ENCODE measurements at regions not wholly inside any gene's neighbourhood (a gene's known extent, or its start where the extent isn't known, plus 50 kb on each side); places are given as distances from the start of the nearest gene placed in this dataset.

DNA sequence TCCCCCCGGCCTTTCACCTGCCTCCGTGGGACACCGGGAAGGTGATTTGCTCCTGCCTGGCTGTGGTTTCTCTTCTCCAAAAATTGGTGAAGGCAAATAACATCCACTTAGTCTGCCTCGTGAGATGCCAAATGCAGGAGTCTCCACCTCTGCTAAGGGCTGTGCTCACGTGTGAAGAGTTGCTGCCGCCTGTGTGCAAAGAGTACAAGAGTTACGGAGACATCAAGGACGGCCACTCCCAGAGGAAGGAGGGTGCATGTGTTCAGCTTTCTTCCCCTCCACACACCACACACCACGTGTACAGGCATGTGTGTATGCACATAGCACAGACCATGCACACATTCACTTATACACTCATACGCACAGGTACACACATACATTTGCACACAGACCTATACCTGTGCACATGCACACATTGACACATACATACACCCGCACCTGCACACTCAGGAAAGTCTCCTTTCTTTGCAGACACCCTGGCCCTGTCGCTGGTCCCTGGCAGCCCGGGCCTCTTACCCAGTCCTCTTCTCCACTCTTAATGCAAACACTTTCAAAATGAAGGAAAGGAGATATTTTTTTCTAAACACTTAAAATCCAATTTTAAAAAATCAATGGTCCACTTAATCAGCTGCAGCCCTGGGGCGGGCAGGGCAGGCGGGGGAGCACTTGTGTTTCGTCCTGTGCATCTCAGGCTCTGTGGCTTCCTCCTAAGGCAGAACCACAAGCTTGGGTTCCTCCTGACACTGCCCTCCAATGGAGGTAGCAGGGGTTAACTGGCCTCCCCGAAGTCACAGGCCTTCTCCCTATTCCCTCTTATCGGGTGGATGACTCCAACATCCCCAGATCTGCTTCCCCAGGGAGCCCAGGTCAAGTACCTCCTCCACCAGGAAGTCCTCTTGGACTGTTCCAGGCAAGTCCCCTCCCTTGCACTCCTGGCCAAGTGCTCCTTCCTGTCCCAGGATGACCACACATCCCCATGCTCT, 103.0 kb downstream of the CPZ start:
- peaks cover 23% of the 10 kb centered on the region for H3K27me3 ChIP-seq (ENCODE audit: low read depth)

DNA sequence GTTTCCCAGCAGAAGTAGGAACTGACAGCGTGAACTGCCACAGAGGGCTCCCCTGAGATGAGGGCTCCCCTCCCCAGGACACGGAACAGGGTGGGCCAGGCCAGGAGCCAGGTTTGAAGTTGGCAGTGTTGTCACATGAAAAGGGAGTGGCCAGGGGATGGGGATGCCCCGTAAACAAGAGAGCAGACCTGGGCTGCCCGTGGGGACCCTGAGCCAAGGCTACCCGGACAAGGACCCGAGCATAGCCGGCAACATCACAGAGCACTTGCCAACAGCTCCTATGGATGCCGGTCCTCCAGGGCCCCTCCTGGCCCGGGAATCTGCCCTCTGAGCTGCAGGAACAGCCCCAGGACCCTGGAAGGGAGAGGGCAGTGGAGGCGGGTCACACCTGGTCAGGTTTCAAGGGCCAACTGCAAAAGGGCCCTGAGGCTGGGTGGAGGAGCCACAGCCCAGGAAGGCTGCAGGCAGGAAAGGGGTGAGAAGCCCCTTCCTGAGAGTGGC, 102.1 kb downstream of the CPZ start:
- no peak for DNase-seq (ENCODE audit: low spot score in 2 of 2)
- H3K4me1 ChIP-seq: no peaks in the 10 kb centered on the region
- no peaks in the 10 kb centered on the region for H3K9me3 ChIP-seq
- in situ Hi-C loops (cut with MboI; ENCODE audit: low sequenced_read_pairs): no loop called here
- no peaks in the 10 kb centered on the region for H3K36me3 ChIP-seq (replicated peaks)
- H3K4me3 ChIP-seq: no peak overlapping the region
- H3K27me3 ChIP-seq (ENCODE audit: low read depth): peaks cover 22% of the 10 kb centered on the region

More for the DNA sequence above, 103.0 kb downstream of the CPZ start:
- in situ Hi-C loops (cut with MboI; ENCODE audit: low sequenced_read_pairs): no loop called here
- Histone ChIP-seq H3K4me1 (no peaks in the 10 kb centered on the region), H3K9me3 (no peaks in the 10 kb centered on the region), H3K4me3 (no peak overlapping the region), H3K36me3 (replicated peaks) (no peaks in the 10 kb centered on the region)
- DNase-seq (ENCODE audit: low spot score in 2 of 2): peak in 1 of 2 experiments; percentile 4

DNA sequence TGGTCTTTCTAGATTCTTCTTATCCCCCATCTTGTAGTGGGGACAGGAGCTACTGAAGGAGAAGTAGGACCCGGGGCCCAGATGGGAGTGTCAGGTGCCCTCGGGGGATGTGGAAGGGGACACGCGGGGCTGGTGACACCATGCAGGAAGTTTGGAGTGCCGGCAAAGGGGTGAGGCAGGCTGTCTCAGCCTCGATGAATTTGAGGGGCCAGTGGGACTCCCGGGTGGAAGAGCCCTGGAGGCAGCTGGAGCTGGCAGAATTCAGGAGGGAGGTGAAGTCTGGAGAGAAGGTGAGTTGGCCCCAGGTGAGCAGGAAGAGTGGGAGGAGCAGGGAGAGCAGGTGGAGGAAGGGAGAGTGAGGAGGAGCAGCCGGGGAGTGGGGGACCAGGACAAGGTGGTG, 101.7 kb downstream of the CPZ start:
- Histone ChIP-seq H3K4me1 (no peaks in the 10 kb centered on the region), H3K4me3 (no peak overlapping the region), H3K9me3 (no peaks in the 10 kb centered on the region), H3K27me3 (ENCODE audit: low read depth) (peaks cover 20% of the 10 kb centered on the region), H3K36me3 (replicated peaks) (no peaks in the 10 kb centered on the region)
- in situ Hi-C loops (cut with MboI; ENCODE audit: low sequenced_read_pairs): no loop called here
- no peak for DNase-seq (ENCODE audit: low spot score in 2 of 2)

DNA sequence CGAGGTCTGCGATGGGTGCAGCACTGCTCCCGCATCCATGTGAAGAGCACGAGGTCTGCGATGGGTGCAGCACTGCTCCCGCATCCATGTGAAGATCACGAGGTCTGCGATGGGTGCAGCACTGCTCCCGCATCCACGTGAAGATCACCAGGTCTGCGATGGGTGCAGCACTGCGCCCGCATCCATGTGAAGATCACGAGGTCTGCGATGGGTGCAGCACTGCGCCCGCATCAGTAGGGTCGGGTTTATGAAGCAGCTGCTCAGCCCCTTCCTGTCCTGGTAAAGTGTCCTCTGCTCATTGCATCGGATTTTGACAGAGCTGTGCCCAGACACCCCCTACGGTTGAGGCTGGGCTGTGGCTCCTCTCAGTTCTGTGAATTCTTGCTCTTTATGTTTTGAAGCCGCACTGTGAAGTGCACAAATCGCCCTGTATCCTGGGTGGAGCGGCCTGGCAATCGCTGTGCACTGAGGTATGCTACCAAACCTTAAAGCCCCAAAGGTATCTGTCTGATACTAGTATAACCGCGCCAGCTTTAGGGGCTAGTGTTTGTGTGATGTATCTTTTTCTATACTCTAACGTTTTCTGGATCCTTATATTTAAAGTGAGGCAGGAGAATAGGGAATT, 98.7 kb downstream of the CPZ start:
- in situ Hi-C loops (cut with MboI; ENCODE audit: low sequenced_read_pairs): no loop called here
- peak in 1 of 2 experiments; percentile 5 for DNase-seq (ENCODE audit: low spot score in 2 of 2)
- H3K27me3 ChIP-seq (ENCODE audit: low read depth): peaks cover 20% of the 10 kb centered on the region
- no peak overlapping the region for H3K4me3 ChIP-seq
- H3K4me1 ChIP-seq: no peaks in the 10 kb centered on the region
- no peaks in the 10 kb centered on the region for H3K36me3 ChIP-seq (replicated peaks)
- H3K9me3 ChIP-seq: no peaks in the 10 kb centered on the region

DNA sequence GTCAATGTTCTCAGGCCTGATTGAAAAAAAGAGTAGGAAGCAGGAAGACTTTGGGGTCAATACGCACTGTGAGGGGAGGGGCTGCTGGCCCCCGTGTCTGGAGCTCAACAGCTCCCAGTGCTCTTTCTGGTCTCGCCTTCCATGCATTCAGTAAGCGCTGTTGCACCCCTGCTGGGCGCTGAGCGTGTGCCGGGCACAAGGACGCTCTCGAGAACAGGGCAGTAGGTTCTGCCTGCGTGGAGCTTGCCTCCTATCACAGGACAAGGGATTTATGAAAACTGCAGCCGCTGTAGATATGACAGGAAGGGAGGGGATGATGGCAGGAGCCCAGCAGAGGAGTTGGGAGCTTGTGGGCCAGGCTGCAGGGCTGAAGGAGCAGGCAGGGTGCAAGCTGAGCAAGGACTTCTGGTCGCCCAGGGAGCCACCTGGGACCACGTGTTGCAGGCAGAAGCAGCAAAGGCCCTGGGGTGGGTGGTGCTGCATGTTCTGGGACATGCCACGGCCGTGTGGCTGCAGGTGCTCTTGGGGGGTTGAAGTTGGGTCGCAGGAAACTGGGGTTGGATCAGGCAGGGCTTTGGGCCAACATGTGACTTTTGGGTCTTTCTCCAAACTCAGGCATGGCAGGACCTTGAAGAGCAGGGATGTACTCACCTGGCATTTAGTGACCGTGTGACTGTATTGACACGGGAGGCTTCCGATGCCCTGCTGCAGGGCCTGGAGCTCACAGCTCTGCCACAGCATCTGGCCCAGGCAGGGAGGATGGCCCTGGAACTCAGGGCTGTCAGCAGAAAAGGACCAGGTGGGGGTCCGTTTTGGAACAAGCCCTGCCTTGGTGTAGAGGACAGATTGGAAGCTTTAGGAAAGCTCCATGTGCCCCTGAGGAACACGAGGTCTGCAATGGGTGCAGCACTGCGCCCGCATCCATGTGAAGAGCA, 97.9 kb downstream of the CPZ start:
- H3K27me3 ChIP-seq (ENCODE audit: low read depth): peaks cover 17% of the 10 kb centered on the region

DNA sequence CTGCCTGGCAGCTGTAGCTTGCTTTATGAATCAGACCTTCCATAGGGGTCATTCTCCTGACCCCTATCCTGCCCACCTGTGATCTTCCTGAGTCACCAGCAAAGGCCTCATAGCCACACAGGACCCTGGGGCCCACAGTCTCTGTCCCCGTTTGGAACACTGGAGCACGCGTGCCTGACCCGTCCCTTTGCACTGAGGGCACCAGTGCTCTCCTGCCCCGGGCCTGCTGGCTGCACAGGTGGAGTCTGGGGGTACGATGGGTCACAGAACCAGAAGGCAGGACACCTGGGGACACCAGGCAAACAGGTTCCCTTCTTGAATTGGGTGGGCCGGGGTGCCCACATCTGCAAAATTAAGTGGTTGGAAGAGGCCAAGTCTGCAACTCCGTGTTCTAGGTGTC, 97.2 kb downstream of the CPZ start:
- DNase-seq (ENCODE audit: low spot score in 2 of 2): no peak
- H3K4me3 ChIP-seq: no peak overlapping the region
- peaks cover 10% of the 10 kb centered on the region for H3K27me3 ChIP-seq (ENCODE audit: low read depth)
- no peaks in the 10 kb centered on the region for H3K36me3 ChIP-seq (replicated peaks)
- H3K9me3 ChIP-seq: no peaks in the 10 kb centered on the region
- no peaks in the 10 kb centered on the region for H3K4me1 ChIP-seq
- in situ Hi-C loops (cut with MboI; ENCODE audit: low sequenced_read_pairs): no loop called here

More for the DNA sequence above, 97.9 kb downstream of the CPZ start:
- Histone ChIP-seq H3K4me1 (no peaks in the 10 kb centered on the region), H3K4me3 (no peak overlapping the region), H3K36me3 (replicated peaks) (no peaks in the 10 kb centered on the region), H3K9me3 (no peaks in the 10 kb centered on the region)
- in situ Hi-C loops (cut with MboI; ENCODE audit: low sequenced_read_pairs): no loop called here
- DNase-seq (ENCODE audit: low spot score in 2 of 2): peak in 1 of 2 experiments; percentile 4

DNA sequence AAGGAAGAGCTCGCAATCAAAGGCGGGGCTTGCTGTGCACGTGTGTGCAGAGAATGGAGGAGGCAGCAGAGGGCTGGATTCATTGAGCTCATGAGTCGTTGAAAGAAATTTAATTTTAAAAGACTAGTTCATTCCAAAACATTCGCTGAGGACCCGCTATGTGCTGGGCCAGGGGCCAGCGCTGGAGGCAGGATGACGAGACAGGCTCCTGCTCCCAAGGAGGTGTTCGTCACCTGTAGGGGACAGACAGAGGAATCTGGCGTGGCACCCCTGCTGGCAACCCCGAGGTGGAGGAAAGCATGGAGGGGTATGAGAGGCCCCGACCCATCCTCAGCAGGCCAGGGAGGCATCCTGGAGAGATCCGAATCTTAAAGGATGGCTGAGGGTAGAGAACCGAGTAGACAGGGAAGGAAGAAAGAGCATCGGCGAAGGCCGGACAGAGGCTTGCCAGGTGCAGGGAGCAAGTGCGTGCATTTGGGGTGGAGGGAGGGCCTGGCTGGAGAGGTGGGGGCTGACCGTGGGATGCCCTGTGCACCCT, 96.4 kb downstream of the CPZ start:
- no peaks in the 10 kb centered on the region for H3K9me3 ChIP-seq
- H3K4me1 ChIP-seq: no peaks in the 10 kb centered on the region
- H3K27me3 ChIP-seq (ENCODE audit: low read depth): peaks cover 8% of the 10 kb centered on the region
- in situ Hi-C loops (cut with MboI; ENCODE audit: low sequenced_read_pairs): no loop called here
- no peak overlapping the region for H3K4me3 ChIP-seq
- no peak for DNase-seq (ENCODE audit: low spot score in 2 of 2)
- no peaks in the 10 kb centered on the region for H3K36me3 ChIP-seq (replicated peaks)

DNA sequence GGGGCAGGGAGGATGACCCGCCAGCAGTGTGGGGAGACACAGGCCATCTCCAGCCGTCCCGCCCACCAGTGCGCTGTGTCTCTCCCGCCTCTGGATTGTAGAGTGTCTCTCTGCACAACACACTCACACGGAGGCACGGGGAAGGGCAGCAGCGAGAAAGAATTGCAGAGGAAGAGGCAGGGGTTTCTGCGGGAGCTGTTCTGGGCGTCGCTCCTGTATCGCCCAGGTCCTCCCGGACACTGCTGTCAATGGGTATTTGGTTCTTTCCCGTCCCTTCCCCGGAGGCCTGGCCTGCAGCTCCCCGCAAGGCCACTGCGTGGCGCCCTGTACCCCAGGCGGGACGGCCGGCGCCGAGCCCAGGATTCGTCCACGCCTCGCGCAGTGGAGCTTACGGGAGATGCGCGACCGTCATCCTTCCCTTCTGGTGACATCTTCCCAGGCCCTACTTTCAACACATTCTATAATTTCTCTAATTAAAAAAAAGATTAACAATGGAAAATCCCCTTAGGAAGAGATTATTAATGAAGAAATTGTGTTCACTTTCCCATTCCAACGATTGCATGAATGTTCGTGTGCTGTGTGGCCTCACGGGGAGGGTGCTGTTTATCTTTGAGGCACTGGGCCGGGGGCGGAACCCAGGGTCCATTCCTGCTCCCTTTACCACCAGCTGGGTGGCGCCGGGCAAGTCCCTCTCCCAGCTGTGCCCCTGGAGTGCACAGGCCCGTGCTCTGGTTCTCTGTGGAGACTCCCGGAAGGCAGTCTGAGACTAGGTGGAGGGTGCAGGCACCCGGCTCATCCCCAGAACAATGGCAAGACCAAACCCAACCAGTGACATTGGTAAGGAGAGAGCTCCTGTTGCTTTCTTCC, 95.7 kb downstream of the CPZ start:
- DNase-seq (ENCODE audit: low spot score in 2 of 2): peak; percentile 23 to 75
- Histone ChIP-seq H3K9me3 (no peaks in the 10 kb centered on the region), H3K4me1 (no peaks in the 10 kb centered on the region), H3K4me3 (no peak overlapping the region), H3K36me3 (replicated peaks) (no peaks in the 10 kb centered on the region), H3K27me3 (ENCODE audit: low read depth) (peaks cover 4% of the 10 kb centered on the region)
- in situ Hi-C loops (cut with MboI; ENCODE audit: low sequenced_read_pairs): no loop called here

DNA sequence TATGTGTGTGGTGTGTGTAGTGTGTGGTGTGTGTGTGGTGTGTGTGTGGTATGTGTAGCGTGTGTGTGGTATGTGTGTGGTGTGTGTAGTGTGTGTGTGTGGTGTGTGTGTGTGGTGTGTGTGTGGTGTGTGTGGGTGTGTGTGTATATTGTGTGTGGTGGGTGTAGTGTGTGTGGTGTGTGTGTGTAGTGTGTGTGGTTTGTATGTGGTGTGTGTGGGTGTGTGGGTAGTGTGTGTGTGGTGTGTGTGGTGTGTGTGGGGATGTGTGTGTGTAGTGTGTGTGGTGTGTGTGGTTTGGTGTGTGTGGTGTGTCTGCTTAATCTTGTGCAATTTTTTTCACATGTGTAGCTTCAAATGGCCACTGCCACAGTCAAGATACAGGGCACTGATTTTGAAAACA, 94.5 kb downstream of the CPZ start:
- Histone ChIP-seq H3K9me3 (no peaks in the 10 kb centered on the region), H3K36me3 (replicated peaks) (no peaks in the 10 kb centered on the region), H3K4me3 (no peak overlapping the region), H3K4me1 (no peaks in the 10 kb centered on the region), H3K27me3 (ENCODE audit: low read depth) (peaks cover 3% of the 10 kb centered on the region; the same call in 1 of the 2 replicates)
- no peak for DNase-seq (ENCODE audit: low spot score in 2 of 2)
- in situ Hi-C loops (cut with MboI; ENCODE audit: low sequenced_read_pairs): no loop called here

DNA sequence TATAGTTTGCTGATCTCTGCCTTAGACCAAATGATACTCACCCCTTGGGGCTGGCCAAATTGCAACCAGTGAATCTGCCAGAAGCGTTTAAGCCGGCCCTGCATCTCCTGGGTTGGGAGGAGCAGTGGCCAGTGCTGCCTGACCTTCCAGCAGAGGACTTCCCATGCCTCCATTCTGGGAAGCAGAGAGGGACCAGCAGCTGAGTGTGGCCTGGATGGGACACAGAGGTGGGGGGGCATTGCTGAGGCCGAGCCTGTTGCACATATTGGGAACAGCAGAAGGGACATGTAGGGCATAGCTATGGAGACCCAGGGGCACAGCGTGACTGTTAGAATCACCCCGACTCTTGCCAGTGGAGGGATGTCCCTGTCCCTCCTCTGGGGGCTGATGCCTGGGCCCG, 93.3 kb downstream of the CPZ start:
- no peaks in the 10 kb centered on the region for H3K36me3 ChIP-seq (replicated peaks)
- DNase-seq (ENCODE audit: low spot score in 2 of 2): no peak
- no peaks in the 10 kb centered on the region for H3K9me3 ChIP-seq
- in situ Hi-C loops (cut with MboI; ENCODE audit: low sequenced_read_pairs): no loop called here
- H3K27me3 ChIP-seq (ENCODE audit: low read depth): peaks cover 3% of the 10 kb centered on the region; the same call in 1 of the 2 replicates
- H3K4me1 ChIP-seq: no peaks in the 10 kb centered on the region
- no peak overlapping the region for H3K4me3 ChIP-seq

DNA sequence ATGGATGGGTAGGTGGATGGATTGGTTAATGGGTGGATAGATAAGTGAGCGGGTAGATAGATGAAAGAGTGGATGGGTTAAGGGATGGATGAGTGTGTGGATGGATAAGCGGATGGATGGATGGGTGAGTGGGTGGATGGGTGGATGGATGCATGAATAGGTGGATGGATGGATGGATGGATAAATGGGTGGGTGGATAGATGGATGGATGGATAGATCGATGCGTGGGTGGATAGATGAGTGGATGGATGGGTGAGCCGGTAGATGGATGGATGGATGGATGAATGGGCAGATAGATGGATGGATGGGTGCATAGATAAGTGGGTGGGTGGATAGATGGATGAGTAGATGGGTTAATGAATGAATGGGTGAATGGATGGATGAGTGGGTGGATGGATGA, 90.9 kb downstream of the CPZ start:
- in situ Hi-C loops (cut with MboI; ENCODE audit: low sequenced_read_pairs): no loop called here
- Histone ChIP-seq H3K4me3 (no peak overlapping the region), H3K4me1 (no peaks in the 10 kb centered on the region), H3K27me3 (ENCODE audit: low read depth) (peaks cover 3% of the 10 kb centered on the region; the same call in 1 of the 2 replicates), H3K9me3 (no peaks in the 10 kb centered on the region), H3K36me3 (replicated peaks) (no peaks in the 10 kb centered on the region)
- DNase-seq (ENCODE audit: low spot score in 2 of 2): no peak

DNA sequence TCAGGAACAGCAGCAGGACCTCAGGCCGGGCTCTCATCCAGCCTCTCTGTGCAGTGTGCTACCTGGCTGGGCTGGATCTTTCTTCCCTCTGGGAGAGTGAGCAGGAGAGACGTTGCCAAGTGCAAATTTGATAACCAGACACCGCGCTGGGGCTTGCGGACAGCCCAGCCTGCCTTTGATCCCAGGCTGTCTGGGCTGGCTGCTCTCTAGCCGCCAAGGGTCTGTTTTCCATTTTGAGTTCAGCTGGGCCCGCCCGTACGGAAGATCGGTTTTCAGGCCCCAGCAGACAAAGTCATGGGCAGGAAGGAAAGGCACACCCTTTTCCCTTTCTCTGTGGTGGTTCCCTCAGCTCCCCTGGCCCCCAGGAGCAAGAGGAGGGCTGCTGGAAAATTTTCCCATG, 90.2 kb downstream of the CPZ start:
- in situ Hi-C loops (cut with MboI; ENCODE audit: low sequenced_read_pairs): no loop called here
- peaks cover 3% of the 10 kb centered on the region; the same call in 1 of the 2 replicates for H3K27me3 ChIP-seq (ENCODE audit: low read depth)
- no peaks in the 10 kb centered on the region for H3K9me3 ChIP-seq
- H3K36me3 ChIP-seq (replicated peaks): no peaks in the 10 kb centered on the region
- H3K4me3 ChIP-seq: no peak overlapping the region
- no peak for DNase-seq (ENCODE audit: low spot score in 2 of 2)
- no peaks in the 10 kb centered on the region for H3K4me1 ChIP-seq

Data from HAP-1 (cell line).